ENCODE measurements at regions not wholly inside any gene's neighbourhood (a gene's known extent, or its start where the extent isn't known, plus 50 kb on each side); places are given as distances from the start of the nearest gene placed in this dataset.
"Not testable (repeated sequence)": the region's sequence is repeated elsewhere in the genome, so short reads cannot be mapped to it uniquely, and the experiment has no call there.

DNA sequence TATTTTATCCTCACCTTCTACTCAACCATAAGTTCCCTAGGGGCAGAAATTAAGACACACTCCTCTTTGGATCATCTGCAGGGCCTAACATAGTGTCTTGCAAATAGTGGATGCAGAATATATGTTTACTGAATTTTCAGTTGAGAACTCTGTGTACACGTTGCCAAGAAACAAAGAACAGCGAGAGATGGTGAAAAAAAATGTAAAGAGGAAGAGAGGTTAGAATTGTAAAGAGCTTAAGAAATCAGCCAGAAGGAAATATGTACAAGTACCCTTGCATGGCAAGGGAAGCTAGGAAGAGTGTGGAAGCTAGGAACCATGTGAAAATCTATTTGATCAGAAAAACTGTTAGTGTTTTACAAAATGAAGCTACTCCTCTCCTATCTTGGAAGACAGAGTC, 431.0 kb downstream of the SMARCA1 start:
- Histone ChIP-seq H3K79me2 (ENCODE audit: low read length) (no peaks in the 10 kb centered on the region), H3K4me2 (ENCODE audit: low read depth, low read length) (no peak overlapping the region), H3K4me3 (ENCODE audit: low read length) (no peak overlapping the region), H3K9ac (ENCODE audit: low read length) (no peak overlapping the region), H3K27ac (ENCODE audit: low read length) (no peak overlapping the region), H4K20me1 (ENCODE audit: insufficient read depth, low read length) (no peaks in the 10 kb centered on the region), H2AFZ (ENCODE audit: low read length) (no peak overlapping the region), H3K9me2 (replicated peaks; ENCODE audit: insufficient read depth, low read length) (no peaks in the 10 kb centered on the region), H3K9me3 (replicated peaks; ENCODE audit: insufficient read depth, low read length) (no peaks in the 10 kb centered on the region), H3F3A (ENCODE audit: insufficient read depth, low read length) (no peaks in the 10 kb centered on the region), H3K27me3 (replicated peaks; ENCODE audit: insufficient read depth, low read length) (no peaks in the 10 kb centered on the region), H3K4me1 (ENCODE audit: low read length) (no peaks in the 10 kb centered on the region), H3K36me3 (replicated peaks; ENCODE audit: insufficient read depth, low read length) (no peaks in the 10 kb centered on the region)
- TF ChIP-seq EZH2 (optimal IDR thresholded peaks at IDR 0.05; ENCODE audit: low read depth, low read length): no peak
- TF ChIP-seq, protein P1, sequence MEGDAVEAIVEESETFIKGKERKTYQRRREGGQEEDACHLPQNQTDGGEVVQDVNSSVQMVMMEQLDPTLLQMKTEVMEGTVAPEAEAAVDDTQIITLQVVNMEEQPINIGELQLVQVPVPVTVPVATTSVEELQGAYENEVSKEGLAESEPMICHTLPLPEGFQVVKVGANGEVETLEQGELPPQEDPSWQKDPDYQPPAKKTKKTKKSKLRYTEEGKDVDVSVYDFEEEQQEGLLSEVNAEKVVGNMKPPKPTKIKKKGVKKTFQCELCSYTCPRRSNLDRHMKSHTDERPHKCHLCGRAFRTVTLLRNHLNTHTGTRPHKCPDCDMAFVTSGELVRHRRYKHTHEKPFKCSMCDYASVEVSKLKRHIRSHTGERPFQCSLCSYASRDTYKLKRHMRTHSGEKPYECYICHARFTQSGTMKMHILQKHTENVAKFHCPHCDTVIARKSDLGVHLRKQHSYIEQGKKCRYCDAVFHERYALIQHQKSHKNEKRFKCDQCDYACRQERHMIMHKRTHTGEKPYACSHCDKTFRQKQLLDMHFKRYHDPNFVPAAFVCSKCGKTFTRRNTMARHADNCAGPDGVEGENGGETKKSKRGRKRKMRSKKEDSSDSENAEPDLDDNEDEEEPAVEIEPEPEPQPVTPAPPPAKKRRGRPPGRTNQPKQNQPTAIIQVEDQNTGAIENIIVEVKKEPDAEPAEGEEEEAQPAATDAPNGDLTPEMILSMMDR (IDR thresholded peaks at IDR 0.05; ENCODE audit: low read length): no peak
- TF ChIP-seq EZH2phosphoT487 (IDR thresholded peaks at IDR 0.05; ENCODE audit: low read length): no peak
- no peak for DNase-seq

DNA sequence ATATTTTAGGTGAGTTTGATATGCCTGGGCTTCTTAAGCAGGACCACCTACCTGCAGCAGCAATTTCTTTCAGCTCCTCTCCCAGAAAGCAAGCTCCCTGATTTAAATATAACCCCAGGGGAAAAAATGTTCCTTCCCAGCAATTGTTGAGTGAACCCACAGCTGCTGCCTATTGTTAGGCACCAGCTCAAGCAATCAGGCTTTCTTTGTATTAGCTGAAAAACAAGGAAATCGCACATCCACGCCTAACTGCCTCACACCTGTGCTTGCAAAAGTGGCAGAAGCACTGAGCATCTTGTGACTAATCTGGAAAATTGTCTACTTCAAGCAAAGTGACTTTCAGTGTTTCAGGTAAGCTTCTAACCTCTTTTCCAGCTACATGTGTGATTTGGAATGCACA, 432.2 kb downstream of the SMARCA1 start:
- no peaks in the 10 kb centered on the region for H3K36me3 ChIP-seq (replicated peaks; ENCODE audit: insufficient read depth, low read length)
- no peaks in the 10 kb centered on the region for H3K4me1 ChIP-seq (ENCODE audit: low read length)
- H3K9ac ChIP-seq (ENCODE audit: low read length): no peak overlapping the region
- no peaks in the 10 kb centered on the region for H3K27me3 ChIP-seq (replicated peaks; ENCODE audit: insufficient read depth, low read length)
- no peaks in the 10 kb centered on the region for H4K20me1 ChIP-seq (ENCODE audit: insufficient read depth, low read length)
- H3K79me2 ChIP-seq (ENCODE audit: low read length): no peaks in the 10 kb centered on the region
- no peak overlapping the region for H3K27ac ChIP-seq (ENCODE audit: low read length)
- no peaks in the 10 kb centered on the region for H3F3A ChIP-seq (ENCODE audit: insufficient read depth, low read length)
- no peaks in the 10 kb centered on the region for H3K9me3 ChIP-seq (replicated peaks; ENCODE audit: insufficient read depth, low read length)
- no peak overlapping the region for H3K4me3 ChIP-seq (ENCODE audit: low read length)
- no peak overlapping the region for H2AFZ ChIP-seq (ENCODE audit: low read length)
- no peak overlapping the region for H3K4me2 ChIP-seq (ENCODE audit: low read depth, low read length)
- DNase-seq: peak; percentile 18
- H3K9me2 ChIP-seq (replicated peaks; ENCODE audit: insufficient read depth, low read length): no peaks in the 10 kb centered on the region
- TF ChIP-seq, protein P1 (IDR thresholded peaks at IDR 0.05; ENCODE audit: low read length): no peak

DNA sequence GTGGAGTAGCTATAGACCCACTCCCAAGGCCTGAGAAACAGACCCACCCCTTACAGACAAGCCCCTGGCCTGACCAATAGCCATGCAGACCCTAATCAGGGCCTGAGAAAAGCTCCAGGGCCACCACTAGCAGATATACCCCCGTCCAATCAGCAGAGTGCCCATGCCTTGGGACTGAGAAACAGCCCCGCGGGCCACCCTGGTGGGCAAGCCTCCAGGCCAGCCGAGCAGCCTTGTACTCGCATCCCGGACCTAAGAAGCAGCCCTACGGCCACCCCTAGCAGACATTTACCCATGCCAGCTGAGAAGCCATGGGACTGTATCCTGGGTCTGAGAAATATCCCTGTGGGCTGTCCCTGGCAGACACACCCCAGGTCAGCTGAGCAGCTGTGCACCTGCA, 436.5 kb downstream of the SMARCA1 start:
- DNase-seq: no peak
- Histone ChIP-seq H3K9me2 (replicated peaks; ENCODE audit: insufficient read depth, low read length) (no peaks in the 10 kb centered on the region), H2AFZ (ENCODE audit: low read length) (no peak overlapping the region), H3K9ac (ENCODE audit: low read length) (no peak overlapping the region), H4K20me1 (ENCODE audit: insufficient read depth, low read length) (no peaks in the 10 kb centered on the region), H3K4me1 (ENCODE audit: low read length) (no peaks in the 10 kb centered on the region), H3K4me3 (ENCODE audit: low read length) (no peak overlapping the region), H3K79me2 (ENCODE audit: low read length) (no peaks in the 10 kb centered on the region), H3F3A (ENCODE audit: insufficient read depth, low read length) (no peaks in the 10 kb centered on the region), H3K9me3 (replicated peaks; ENCODE audit: insufficient read depth, low read length) (no peaks in the 10 kb centered on the region), H3K36me3 (replicated peaks; ENCODE audit: insufficient read depth, low read length) (no peaks in the 10 kb centered on the region), H3K27me3 (replicated peaks; ENCODE audit: insufficient read depth, low read length) (no peaks in the 10 kb centered on the region), H3K27ac (ENCODE audit: low read length) (no peak overlapping the region), H3K4me2 (ENCODE audit: low read depth, low read length) (no peak overlapping the region)
- no peak for TF ChIP-seq EZH2 (optimal IDR thresholded peaks at IDR 0.05; ENCODE audit: low read depth, low read length)
- TF ChIP-seq EZH2phosphoT487 (IDR thresholded peaks at IDR 0.05; ENCODE audit: low read length): no peak
- TF ChIP-seq, protein P1 (IDR thresholded peaks at IDR 0.05; ENCODE audit: low read length): no peak

DNA sequence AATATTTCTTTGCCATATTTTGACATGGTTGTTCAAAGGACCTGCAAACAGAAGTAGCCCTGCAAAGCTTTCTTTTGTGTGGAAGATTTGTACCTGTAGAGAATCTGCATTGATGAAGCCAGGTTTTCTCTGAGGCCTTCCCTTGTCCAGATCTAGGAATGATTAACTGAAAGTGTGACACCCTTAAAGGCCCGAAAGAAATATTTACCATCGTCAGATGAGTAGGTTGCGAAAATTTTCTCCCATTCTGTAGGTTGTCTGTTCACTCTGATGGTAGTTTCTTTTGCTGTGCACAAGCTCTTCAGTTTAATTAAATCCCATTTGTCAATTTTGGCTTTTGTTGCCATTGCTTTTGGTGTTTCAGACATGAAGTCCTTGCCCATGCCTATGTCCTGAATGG, 439.0 kb downstream of the SMARCA1 start:
- H3K4me1 ChIP-seq (ENCODE audit: low read length); H3K36me3 ChIP-seq (replicated peaks; ENCODE audit: insufficient read depth, low read length); H3F3A ChIP-seq (ENCODE audit: insufficient read depth, low read length); H3K27me3 ChIP-seq (replicated peaks; ENCODE audit: insufficient read depth, low read length); H3K79me2 ChIP-seq (ENCODE audit: low read length); H3K9ac ChIP-seq (ENCODE audit: low read length); H2AFZ ChIP-seq (ENCODE audit: low read length); H3K27ac ChIP-seq (ENCODE audit: low read length); H3K4me3 ChIP-seq (ENCODE audit: low read length); H4K20me1 ChIP-seq (ENCODE audit: insufficient read depth, low read length); H3K9me2 ChIP-seq (replicated peaks; ENCODE audit: insufficient read depth, low read length); H3K4me2 ChIP-seq (ENCODE audit: low read depth, low read length); DNase-seq; H3K9me3 ChIP-seq (replicated peaks; ENCODE audit: insufficient read depth, low read length): not testable (repeated sequence)
